ENCODE measurements at regions not wholly inside any gene's neighbourhood (a gene's known extent, or its start where the extent isn't known, plus 50 kb on each side); places are given as distances from the start of the nearest gene placed in this dataset.
"Not testable (repeated sequence)": the region's sequence is repeated elsewhere in the genome, so short reads cannot be mapped to it uniquely, and the experiment has no call there.

GRCh38 chr17:14730821-14731220, 429.9 kb downstream of the HS3ST3B1 start:
- no peak for TF ChIP-seq CTCF (IDR thresholded peaks at IDR 0.05; ENCODE audit: partially characterized antibody, unreplicated experiment)
- no peaks in the 10 kb centered on the region for H3K4me1 Mint-ChIP-seq (ENCODE audit: low read depth, unreplicated experiment)
- peaks cover 4% of the 10 kb centered on the region for H3K36me3 Mint-ChIP-seq (ENCODE audit: unreplicated experiment)
- H3K9me3 Mint-ChIP-seq (ENCODE audit: unreplicated experiment) = no peaks in the 10 kb centered on the region
- no peaks in the 10 kb centered on the region for H3K27me3 Mint-ChIP-seq (ENCODE audit: unreplicated experiment)
- DNase-seq = no peak
- no peak overlapping the region for H3K4me3 Mint-ChIP-seq (ENCODE audit: unreplicated experiment)
- H3K27ac Mint-ChIP-seq (ENCODE audit: unreplicated experiment) = no peak overlapping the region

DNA sequence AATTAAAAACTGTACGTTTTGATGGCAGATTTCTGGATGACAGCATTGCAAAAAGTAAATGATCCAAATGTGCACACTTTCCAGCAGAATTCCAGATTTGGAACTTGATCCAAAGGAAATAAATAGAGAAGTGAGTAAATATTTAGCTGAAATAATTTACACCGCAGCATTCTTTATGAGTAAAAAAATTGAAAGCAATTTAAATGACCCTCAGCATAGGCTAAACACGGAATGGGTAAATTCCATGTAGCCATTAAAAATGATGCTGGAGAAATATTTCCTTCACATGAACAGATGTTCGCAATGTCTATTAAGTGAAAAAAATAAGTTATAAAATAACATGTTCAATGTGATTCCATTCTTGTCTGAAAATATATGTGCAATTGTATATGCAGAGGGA, 424.8 kb downstream of the HS3ST3B1 start:
- no peaks in the 10 kb centered on the region for H3K36me3 Mint-ChIP-seq (ENCODE audit: unreplicated experiment)
- TF ChIP-seq CTCF (IDR thresholded peaks at IDR 0.05; ENCODE audit: partially characterized antibody, unreplicated experiment) = no peak
- H3K27ac Mint-ChIP-seq (ENCODE audit: unreplicated experiment) = no peak overlapping the region
- no peak for DNase-seq
- H3K27me3 Mint-ChIP-seq (ENCODE audit: unreplicated experiment) = no peaks in the 10 kb centered on the region
- H3K4me1 Mint-ChIP-seq (ENCODE audit: low read depth, unreplicated experiment) = no peaks in the 10 kb centered on the region
- no peak overlapping the region for H3K4me3 Mint-ChIP-seq (ENCODE audit: unreplicated experiment)
- no peaks in the 10 kb centered on the region for H3K9me3 Mint-ChIP-seq (ENCODE audit: unreplicated experiment)

GRCh38 chr17:14724770-14725169, 423.9 kb downstream of the HS3ST3B1 start:
- Mint-ChIP-seq H3K4me1 (ENCODE audit: low read depth, unreplicated experiment) (no peaks in the 10 kb centered on the region), H3K27me3 (ENCODE audit: unreplicated experiment) (no peaks in the 10 kb centered on the region), H3K36me3 (ENCODE audit: unreplicated experiment) (no peaks in the 10 kb centered on the region), H3K27ac (ENCODE audit: unreplicated experiment) (no peak overlapping the region), H3K9me3 (ENCODE audit: unreplicated experiment) (no peaks in the 10 kb centered on the region), H3K4me3 (ENCODE audit: unreplicated experiment) (no peak overlapping the region)
- no peak for TF ChIP-seq CTCF (IDR thresholded peaks at IDR 0.05; ENCODE audit: partially characterized antibody, unreplicated experiment)
- no peak for DNase-seq

DNA sequence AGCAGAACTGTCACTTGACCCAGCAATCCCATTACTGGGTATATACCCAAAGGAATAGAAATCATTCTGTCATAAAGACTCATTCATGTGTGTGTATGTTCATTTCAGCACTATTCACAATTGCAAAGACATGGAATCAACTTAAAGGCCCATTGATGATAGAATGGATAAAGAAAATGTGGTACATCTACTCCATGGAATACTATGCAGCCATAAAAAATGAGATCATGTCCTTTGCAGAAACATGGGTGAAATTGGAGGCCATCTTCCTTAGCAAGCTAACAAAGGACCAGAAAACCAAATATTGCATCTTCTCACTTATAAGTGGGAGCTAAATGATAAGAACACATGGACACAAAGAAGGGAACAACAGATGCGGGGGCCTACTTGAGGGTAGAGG, 422.5 kb downstream of the HS3ST3B1 start:
- H3K27ac Mint-ChIP-seq (ENCODE audit: unreplicated experiment); H3K27me3 Mint-ChIP-seq (ENCODE audit: unreplicated experiment): not testable (repeated sequence)

GRCh38 chr17:14719942-14720341, 419.1 kb downstream of the HS3ST3B1 start:
- H3K4me1 Mint-ChIP-seq (ENCODE audit: low read depth, unreplicated experiment) = no peaks in the 10 kb centered on the region
- no peak overlapping the region for H3K27ac Mint-ChIP-seq (ENCODE audit: unreplicated experiment)
- no peak overlapping the region for H3K4me3 Mint-ChIP-seq (ENCODE audit: unreplicated experiment)
- H3K9me3 Mint-ChIP-seq (ENCODE audit: unreplicated experiment) = no peaks in the 10 kb centered on the region
- no peaks in the 10 kb centered on the region for H3K27me3 Mint-ChIP-seq (ENCODE audit: unreplicated experiment)
- DNase-seq = no peak
- H3K36me3 Mint-ChIP-seq (ENCODE audit: unreplicated experiment) = no peaks in the 10 kb centered on the region
- no peak for TF ChIP-seq CTCF (IDR thresholded peaks at IDR 0.05; ENCODE audit: partially characterized antibody, unreplicated experiment)

More for the DNA sequence above, 422.5 kb downstream of the HS3ST3B1 start:
- not testable (repeated sequence) for H3K36me3 Mint-ChIP-seq (ENCODE audit: unreplicated experiment); H3K4me3 Mint-ChIP-seq (ENCODE audit: unreplicated experiment); H3K9me3 Mint-ChIP-seq (ENCODE audit: unreplicated experiment); DNase-seq; H3K4me1 Mint-ChIP-seq (ENCODE audit: low read depth, unreplicated experiment)

- no peak for DNase-seq
- no peak for TF ChIP-seq CTCF (IDR thresholded peaks at IDR 0.05; ENCODE audit: partially characterized antibody, unreplicated experiment)
- H3K4me1 Mint-ChIP-seq (ENCODE audit: low read depth, unreplicated experiment) = no peaks in the 10 kb centered on the region
- no peaks in the 10 kb centered on the region for H3K9me3 Mint-ChIP-seq (ENCODE audit: unreplicated experiment)
- H3K27ac Mint-ChIP-seq (ENCODE audit: unreplicated experiment) = no peak overlapping the region
- no peak overlapping the region for H3K4me3 Mint-ChIP-seq (ENCODE audit: unreplicated experiment)
- H3K36me3 Mint-ChIP-seq (ENCODE audit: unreplicated experiment) = no peaks in the 10 kb centered on the region
- no peaks in the 10 kb centered on the region for H3K27me3 Mint-ChIP-seq (ENCODE audit: unreplicated experiment)
These were observed 417.0 kb downstream of the HS3ST3B1 start for GRCh38 chr17:14717859-14718258.

All from glutamatergic neuron (in vitro differentiated cells).